ENCODE measurements at regions not wholly inside any gene's neighbourhood (a gene's known extent, or its start where the extent isn't known, plus 50 kb on each side); places are given as distances from the start of the nearest gene placed in this dataset.

DNA sequence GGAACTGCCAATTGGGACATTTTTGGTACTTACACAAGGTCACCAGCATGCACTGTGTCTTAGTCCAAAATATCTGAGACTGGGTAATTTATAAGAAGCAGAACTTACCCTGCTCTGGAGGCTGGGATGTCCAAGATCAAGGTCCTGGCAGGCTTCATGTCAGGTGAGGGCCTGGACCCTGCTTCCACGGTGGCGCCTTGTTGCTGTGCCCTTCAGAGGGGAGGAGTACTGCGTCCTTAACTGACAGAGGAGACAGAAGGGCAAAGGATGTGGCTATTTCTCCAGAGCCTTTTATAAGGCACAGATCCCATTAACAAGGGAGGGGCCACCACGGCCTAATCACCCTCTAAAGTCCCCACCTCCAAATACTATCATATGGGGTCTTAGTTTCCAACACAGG, 178.9 kb downstream of the C16orf95 start:
- Mint-ChIP-seq H3K4me3 (no peak overlapping the region), H3K9me3 (peaks cover 30% of the 10 kb centered on the region), H3K27me3 (ENCODE audit: low read depth, poor library complexity) (peaks cover 4% of the 10 kb centered on the region), H3K4me1 (peaks cover 70% of the 10 kb centered on the region), H3K36me3 (ENCODE audit: low read depth) (peaks cover 26% of the 10 kb centered on the region), H3K27ac (no peak overlapping the region)
- no peak for DNase-seq
- TF ChIP-seq, protein P1, sequence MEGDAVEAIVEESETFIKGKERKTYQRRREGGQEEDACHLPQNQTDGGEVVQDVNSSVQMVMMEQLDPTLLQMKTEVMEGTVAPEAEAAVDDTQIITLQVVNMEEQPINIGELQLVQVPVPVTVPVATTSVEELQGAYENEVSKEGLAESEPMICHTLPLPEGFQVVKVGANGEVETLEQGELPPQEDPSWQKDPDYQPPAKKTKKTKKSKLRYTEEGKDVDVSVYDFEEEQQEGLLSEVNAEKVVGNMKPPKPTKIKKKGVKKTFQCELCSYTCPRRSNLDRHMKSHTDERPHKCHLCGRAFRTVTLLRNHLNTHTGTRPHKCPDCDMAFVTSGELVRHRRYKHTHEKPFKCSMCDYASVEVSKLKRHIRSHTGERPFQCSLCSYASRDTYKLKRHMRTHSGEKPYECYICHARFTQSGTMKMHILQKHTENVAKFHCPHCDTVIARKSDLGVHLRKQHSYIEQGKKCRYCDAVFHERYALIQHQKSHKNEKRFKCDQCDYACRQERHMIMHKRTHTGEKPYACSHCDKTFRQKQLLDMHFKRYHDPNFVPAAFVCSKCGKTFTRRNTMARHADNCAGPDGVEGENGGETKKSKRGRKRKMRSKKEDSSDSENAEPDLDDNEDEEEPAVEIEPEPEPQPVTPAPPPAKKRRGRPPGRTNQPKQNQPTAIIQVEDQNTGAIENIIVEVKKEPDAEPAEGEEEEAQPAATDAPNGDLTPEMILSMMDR (IDR thresholded peaks at IDR 0.05) = no peak

DNA sequence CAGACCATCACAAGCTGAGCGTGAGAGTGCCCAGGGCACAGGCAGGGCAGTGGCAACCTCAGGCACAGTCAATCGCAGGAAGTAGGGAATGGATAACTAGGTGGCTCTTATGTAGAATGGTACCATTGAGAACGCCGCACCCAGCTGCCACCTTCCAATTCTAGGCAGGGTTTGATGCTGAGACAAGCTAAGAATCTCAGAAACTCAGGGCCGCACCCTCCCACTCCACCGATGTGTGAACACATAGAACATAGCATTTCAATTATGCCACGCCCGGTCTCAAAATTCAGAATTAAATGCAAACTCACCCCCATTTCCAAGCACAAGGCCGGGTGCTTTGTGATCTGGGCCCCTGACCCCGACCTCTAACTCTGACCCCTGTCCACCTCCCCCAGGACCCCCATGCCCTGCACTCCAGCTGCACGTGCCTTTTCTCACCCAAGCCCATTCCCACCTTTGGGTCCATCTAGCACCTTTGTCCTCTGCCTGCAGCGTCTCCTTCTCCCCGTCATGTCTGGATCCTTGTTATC, 178.4 kb downstream of the C16orf95 start:
- Mint-ChIP-seq H3K27ac (no peak overlapping the region), H3K4me1 (peaks cover 68% of the 10 kb centered on the region), H3K36me3 (ENCODE audit: low read depth) (peaks cover 26% of the 10 kb centered on the region), H3K9me3 (peaks cover 30% of the 10 kb centered on the region), H3K4me3 (no peak overlapping the region), H3K27me3 (ENCODE audit: low read depth, poor library complexity) (peaks cover 4% of the 10 kb centered on the region)
- DNase-seq = no peak
- TF ChIP-seq, protein P1 (IDR thresholded peaks at IDR 0.05) = no peak

DNA sequence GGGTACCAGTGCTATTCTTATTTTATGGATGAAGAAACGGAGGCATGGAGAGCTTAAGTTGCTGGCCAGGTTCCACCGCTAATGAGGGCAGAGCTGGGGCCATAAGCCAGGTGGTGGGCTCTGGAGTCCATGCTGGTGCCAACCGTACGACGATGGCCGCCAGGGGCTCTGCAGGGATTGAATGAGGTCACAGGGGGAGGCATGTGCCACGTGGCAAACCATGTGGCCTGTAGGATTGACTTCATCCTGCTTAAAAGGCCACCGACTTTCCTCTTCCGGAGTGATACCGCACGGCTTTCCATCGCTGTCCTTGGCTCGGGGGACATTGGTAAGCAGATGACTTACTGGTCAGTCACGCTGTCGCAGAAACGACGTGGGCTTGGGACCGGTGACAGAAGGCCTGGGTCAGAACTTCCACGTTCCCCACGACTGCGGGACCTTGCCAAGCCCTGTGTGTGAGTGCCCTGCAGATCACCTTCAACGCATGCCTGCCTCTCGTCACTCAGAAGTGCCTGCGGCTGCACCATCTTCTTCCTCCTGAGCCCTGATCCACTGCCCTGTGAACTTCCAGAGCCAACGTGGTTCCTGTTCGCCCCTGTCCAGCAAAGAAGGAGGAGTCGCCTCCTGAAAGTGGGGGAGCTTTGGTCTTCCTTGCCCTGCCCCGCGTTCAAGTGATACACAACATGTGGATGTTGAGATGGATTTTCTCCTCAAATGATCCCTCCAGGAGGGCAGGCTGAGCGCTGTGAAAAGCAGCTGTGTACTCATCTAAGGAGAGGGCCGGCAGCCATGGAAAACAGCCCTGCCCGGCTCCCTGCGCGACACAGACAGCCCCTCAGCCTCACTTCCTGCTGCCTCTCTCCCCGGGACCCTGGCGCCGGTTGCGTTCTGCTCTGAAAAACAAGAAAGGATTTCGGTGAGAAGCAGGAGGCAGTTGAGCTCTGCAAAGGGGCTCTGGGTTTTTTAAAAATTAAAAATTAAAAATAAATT, 176.7 kb downstream of the C16orf95 start:
- H3K4me1 Mint-ChIP-seq = peaks cover 65% of the 10 kb centered on the region
- no peak overlapping the region for H3K4me3 Mint-ChIP-seq
- peaks cover 9% of the 10 kb centered on the region for H3K27me3 Mint-ChIP-seq (ENCODE audit: low read depth, poor library complexity)
- H3K27ac Mint-ChIP-seq = peak overlapping the region; percentile 87
- H3K36me3 Mint-ChIP-seq (ENCODE audit: low read depth) = peaks cover 26% of the 10 kb centered on the region
- DNase-seq = no peak
- H3K9me3 Mint-ChIP-seq = peaks cover 35% of the 10 kb centered on the region
- TF ChIP-seq, protein P1 (IDR thresholded peaks at IDR 0.05) = no peak

DNA sequence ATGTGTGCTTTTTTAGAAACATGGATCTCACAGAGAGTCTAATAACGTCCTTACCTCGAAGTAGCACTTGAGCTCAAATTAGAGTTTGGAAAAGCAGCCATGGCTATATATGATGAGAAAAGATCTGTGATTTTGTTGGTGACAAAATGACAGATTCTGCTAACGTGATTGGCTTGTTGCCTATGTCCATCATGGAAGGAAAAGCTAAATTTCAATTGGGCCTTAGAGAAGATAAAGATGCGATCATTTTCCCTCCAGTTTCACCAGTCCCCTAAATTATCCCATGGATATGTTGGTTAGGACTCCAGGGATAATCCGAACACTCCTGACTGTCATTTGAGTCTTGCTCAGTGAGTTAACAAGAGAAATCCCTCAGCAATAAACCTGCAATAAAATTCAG, 175.8 kb downstream of the C16orf95 start:
- peaks cover 60% of the 10 kb centered on the region for H3K4me1 Mint-ChIP-seq
- DNase-seq = no peak
- peaks cover 32% of the 10 kb centered on the region for H3K9me3 Mint-ChIP-seq
- peaks cover 22% of the 10 kb centered on the region for H3K36me3 Mint-ChIP-seq (ENCODE audit: low read depth)
- H3K27ac Mint-ChIP-seq = peak overlapping the region; percentile 7
- H3K4me3 Mint-ChIP-seq = peak overlapping the region; percentile 6
- TF ChIP-seq, protein P1 (IDR thresholded peaks at IDR 0.05) = no peak
- H3K27me3 Mint-ChIP-seq (ENCODE audit: low read depth, poor library complexity) = peaks cover 9% of the 10 kb centered on the region

DNA sequence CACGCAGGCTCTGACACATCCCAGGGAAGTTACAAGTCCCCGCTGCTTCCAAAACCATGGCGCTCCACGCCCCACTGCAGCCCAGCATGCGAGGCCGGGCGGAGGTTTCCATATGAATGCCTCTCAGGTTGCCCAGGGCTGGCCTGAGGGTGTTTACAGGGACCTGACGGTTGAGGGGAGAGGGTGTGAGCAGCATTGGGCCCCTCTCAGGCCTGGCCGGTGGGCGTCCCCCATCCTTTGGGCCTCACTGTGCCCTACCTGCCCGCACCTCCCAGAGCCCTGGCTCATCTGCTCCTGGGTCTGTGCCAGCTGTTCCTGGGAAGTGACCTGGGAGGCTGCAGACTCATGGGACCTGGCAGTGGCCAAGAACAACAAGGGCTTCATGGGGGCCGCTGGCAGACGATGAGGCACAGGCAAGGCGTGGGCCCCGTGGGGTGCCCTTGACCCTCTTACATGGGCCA, 173.5 kb downstream of the C16orf95 start:
- H3K4me3 Mint-ChIP-seq = no peak overlapping the region
- no peak for DNase-seq
- H3K4me1 Mint-ChIP-seq = peaks cover 54% of the 10 kb centered on the region
- TF ChIP-seq, protein P1 (IDR thresholded peaks at IDR 0.05) = no peak
- no peak overlapping the region for H3K27ac Mint-ChIP-seq
- peaks cover 30% of the 10 kb centered on the region for H3K9me3 Mint-ChIP-seq
- H3K27me3 Mint-ChIP-seq (ENCODE audit: low read depth, poor library complexity) = peaks cover 5% of the 10 kb centered on the region
- peaks cover 12% of the 10 kb centered on the region for H3K36me3 Mint-ChIP-seq (ENCODE audit: low read depth)

All from nephron progenitor cell (in vitro differentiated cells).